B cell (primary cell): ENCODE measurements at regions not wholly inside any gene's neighbourhood (a gene's known extent, or its start where the extent isn't known, plus 50 kb on each side); places are given as distances from the start of the nearest gene placed in this dataset.

Experiments used
- CTCF ChIP-seq: fragments of 200-600 bp; IDR thresholded peaks from one replicate; pipeline ENCODE4 v1.8.0; 2022; ENCODE audit warnings: antibody characterized with exemption, mild to moderate bottlenecking
- EZH2 ChIP-seq: IDR thresholded peaks from 2 replicates; pipeline ENCODE4 v1.6.1; 2012; ENCODE audit warnings: borderline replicate concordance, low read depth, mild to moderate bottlenecking, moderate library complexity, low read length; ENCODE audit not compliant: insufficient read depth, poor library complexity, severe bottlenecking

- TF ChIP-seq EZH2 (no peak), CTCF (no peak)
Measured at GRCh38 chr10:8956400-8956799, 901.9 kb downstream of the GATA3 start.
